ENCODE measurements at regions not wholly inside any gene's neighbourhood (a gene's known extent, or its start where the extent isn't known, plus 50 kb on each side); places are given as distances from the start of the nearest gene placed in this dataset.

- ChIA-PET CTCF (no interaction called here), POLR2A (ENCODE audit: unreplicated experiment) (no interaction called here)
- Histone ChIP-seq H3K9me2 (ENCODE audit: insufficient read depth) (no peaks in the 10 kb centered on the region), H3K36me3 (ENCODE audit: low read depth) (no peaks in the 10 kb centered on the region), H3K79me2 (ENCODE audit: low read depth) (no peaks in the 10 kb centered on the region), H3K4me3 (no peak overlapping the region), H3K27me3 (ENCODE audit: insufficient read depth, low read depth) (peaks cover 8% of the 10 kb centered on the region; the same call in 1 of the 2 replicates), H3K4me2 (no peak overlapping the region), H3F3A (ENCODE audit: insufficient read depth, low read depth) (no peaks in the 10 kb centered on the region), H3K4me1 (replicated peaks; ENCODE audit: insufficient read depth) (no peaks in the 10 kb centered on the region), H3K27ac (no peak overlapping the region), H2AFZ (no peak overlapping the region), H4K20me1 (ENCODE audit: insufficient read depth) (no peaks in the 10 kb centered on the region), H3K9me3 (ENCODE audit: insufficient read depth, low read depth) (no peaks in the 10 kb centered on the region)
- intact Hi-C loops (cut with micrococcal nuclease; ENCODE audit: unreplicated experiment) = no loop called here
- no TSS peak for BruUV-seq (replicated peaks)
- TF ChIP-seq CTCF (conservative IDR thresholded peaks at IDR 0.05) (no peak), EZH2 (IDR thresholded peaks at IDR 0.05; ENCODE audit: low read depth) (no peak)
- no peak for DNase-seq
Measured at GRCh38 chr1:14183329-14183728, 415.2 kb upstream of the KAZN start.

GRCh38 chr1:14184454-14184853 lies 414.0 kb upstream of the KAZN start:
- DNase-seq = no peak
- intact Hi-C loops (cut with micrococcal nuclease; ENCODE audit: unreplicated experiment) = no loop called here
- H3K27ac ChIP-seq = no peak overlapping the region
- ChIA-PET POLR2A (ENCODE audit: unreplicated experiment) (no interaction called here), CTCF (no interaction called here)
- no TSS peak for BruUV-seq (replicated peaks)
- H3K4me2 ChIP-seq = no peak overlapping the region
- H3K4me1 ChIP-seq (replicated peaks; ENCODE audit: insufficient read depth) = no peaks in the 10 kb centered on the region
- no peaks in the 10 kb centered on the region for H4K20me1 ChIP-seq (ENCODE audit: insufficient read depth)
- TF ChIP-seq EZH2 (IDR thresholded peaks at IDR 0.05; ENCODE audit: low read depth) (no peak), CTCF (conservative IDR thresholded peaks at IDR 0.05) (no peak)
- no peaks in the 10 kb centered on the region for H3F3A ChIP-seq (ENCODE audit: insufficient read depth, low read depth)
- peaks cover 8% of the 10 kb centered on the region; the same call in 1 of the 2 replicates for H3K27me3 ChIP-seq (ENCODE audit: insufficient read depth, low read depth)
- no peaks in the 10 kb centered on the region for H3K36me3 ChIP-seq (ENCODE audit: low read depth)
- H3K9me3 ChIP-seq (ENCODE audit: insufficient read depth, low read depth) = no peaks in the 10 kb centered on the region
- H3K4me3 ChIP-seq = no peak overlapping the region
- no peaks in the 10 kb centered on the region for H3K9me2 ChIP-seq (ENCODE audit: insufficient read depth)
- no peaks in the 10 kb centered on the region for H3K79me2 ChIP-seq (ENCODE audit: low read depth)
- no peak overlapping the region for H2AFZ ChIP-seq

- Histone ChIP-seq H2AFZ (no peak overlapping the region), H3K27me3 (ENCODE audit: insufficient read depth, low read depth) (peaks cover 6% of the 10 kb centered on the region; the same call in 1 of the 2 replicates), H3K79me2 (ENCODE audit: low read depth) (no peaks in the 10 kb centered on the region), H4K20me1 (ENCODE audit: insufficient read depth) (no peaks in the 10 kb centered on the region), H3K9me3 (ENCODE audit: insufficient read depth, low read depth) (no peaks in the 10 kb centered on the region), H3K9me2 (ENCODE audit: insufficient read depth) (no peaks in the 10 kb centered on the region), H3K4me1 (replicated peaks; ENCODE audit: insufficient read depth) (no peaks in the 10 kb centered on the region), H3K4me2 (no peak overlapping the region), H3F3A (ENCODE audit: insufficient read depth, low read depth) (no peaks in the 10 kb centered on the region), H3K4me3 (no peak overlapping the region), H3K27ac (no peak overlapping the region), H3K36me3 (ENCODE audit: low read depth) (no peaks in the 10 kb centered on the region)
- POLR2A ChIA-PET (ENCODE audit: unreplicated experiment) = no interaction called here
- CTCF ChIA-PET = no interaction called here
- DNase-seq = no peak
- TF ChIP-seq CTCF (conservative IDR thresholded peaks at IDR 0.05) (no peak), EZH2 (IDR thresholded peaks at IDR 0.05; ENCODE audit: low read depth) (no peak)
- BruUV-seq (replicated peaks) = no TSS peak
- intact Hi-C loops (cut with micrococcal nuclease; ENCODE audit: unreplicated experiment) = no loop called here
Measured at GRCh38 chr1:14189381-14189780, 409.1 kb upstream of the KAZN start.

Data from PC-9 (cell line).